SH-SY5Y (cell line): ENCODE measurements at regions not wholly inside any gene's neighbourhood (a gene's known extent, or its start where the extent isn't known, plus 50 kb on each side); places are given as distances from the start of the nearest gene placed in this dataset.

ENCODE experiments used
- GATA2 ChIP-seq: IDR thresholded peaks from 2 replicates; pipeline ENCODE4 v1.6.1; 2011; ENCODE audit warnings: mild to moderate bottlenecking, low read depth, low read length
- GATA3 ChIP-seq: IDR thresholded peaks from 2 replicates; pipeline ENCODE4 v1.6.1; 2011; ENCODE audit warnings: low read depth, mild to moderate bottlenecking, low read length, moderate library complexity

- TF ChIP-seq GATA2, result no peak
- no peak for TF ChIP-seq GATA3
Measured at GRCh38 chr2:4695281-4695861, 992.0 kb downstream of the DCDC2C start.
